ENCODE measurements at regions not wholly inside any gene's neighbourhood (a gene's known extent, or its start where the extent isn't known, plus 50 kb on each side); places are given as distances from the start of the nearest gene placed in this dataset.

DNA sequence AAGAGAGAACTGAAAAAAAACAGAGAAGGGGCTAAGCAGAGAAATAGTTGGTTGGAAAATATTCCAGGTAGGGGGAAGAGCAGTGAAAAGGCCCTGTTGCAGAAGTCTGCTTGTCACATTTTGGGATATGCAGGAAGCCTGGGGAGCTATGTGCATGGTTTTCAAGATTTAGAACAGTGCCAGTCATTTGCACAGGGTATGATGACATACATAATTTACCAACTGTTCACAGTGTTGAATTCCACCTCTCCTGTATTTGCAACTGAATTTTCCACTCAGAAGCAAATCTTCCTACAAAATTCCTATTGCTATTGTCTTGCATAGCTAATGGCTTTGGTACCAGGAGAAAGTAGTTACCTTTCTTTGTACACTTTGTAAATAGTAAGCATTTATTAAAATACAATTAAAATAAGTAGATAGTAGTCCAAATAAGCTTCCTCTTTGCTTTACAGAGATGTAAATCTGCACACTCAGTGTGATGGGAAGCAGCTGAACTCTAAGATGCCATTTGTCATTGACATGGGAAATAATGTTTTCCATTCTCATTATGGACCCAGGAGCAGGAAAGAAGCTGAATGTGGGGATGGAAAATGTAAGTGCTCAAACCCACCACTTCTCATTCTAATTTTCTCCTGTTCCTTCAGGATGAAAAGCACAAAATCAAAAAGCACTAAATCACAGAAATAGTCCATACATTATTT lies 177.4 kb downstream of the BTG1 start:
- H3K27me3 Mint-ChIP-seq: no peaks in the 10 kb centered on the region
- peaks cover 9% of the 10 kb centered on the region for H3K9me3 Mint-ChIP-seq
- H3K27ac Mint-ChIP-seq: no peak overlapping the region
- peaks cover 17% of the 10 kb centered on the region for H3K4me1 Mint-ChIP-seq (ENCODE audit: unreplicated experiment)
- no peak overlapping the region for H3K4me3 Mint-ChIP-seq
- TF ChIP-seq, protein P1, sequence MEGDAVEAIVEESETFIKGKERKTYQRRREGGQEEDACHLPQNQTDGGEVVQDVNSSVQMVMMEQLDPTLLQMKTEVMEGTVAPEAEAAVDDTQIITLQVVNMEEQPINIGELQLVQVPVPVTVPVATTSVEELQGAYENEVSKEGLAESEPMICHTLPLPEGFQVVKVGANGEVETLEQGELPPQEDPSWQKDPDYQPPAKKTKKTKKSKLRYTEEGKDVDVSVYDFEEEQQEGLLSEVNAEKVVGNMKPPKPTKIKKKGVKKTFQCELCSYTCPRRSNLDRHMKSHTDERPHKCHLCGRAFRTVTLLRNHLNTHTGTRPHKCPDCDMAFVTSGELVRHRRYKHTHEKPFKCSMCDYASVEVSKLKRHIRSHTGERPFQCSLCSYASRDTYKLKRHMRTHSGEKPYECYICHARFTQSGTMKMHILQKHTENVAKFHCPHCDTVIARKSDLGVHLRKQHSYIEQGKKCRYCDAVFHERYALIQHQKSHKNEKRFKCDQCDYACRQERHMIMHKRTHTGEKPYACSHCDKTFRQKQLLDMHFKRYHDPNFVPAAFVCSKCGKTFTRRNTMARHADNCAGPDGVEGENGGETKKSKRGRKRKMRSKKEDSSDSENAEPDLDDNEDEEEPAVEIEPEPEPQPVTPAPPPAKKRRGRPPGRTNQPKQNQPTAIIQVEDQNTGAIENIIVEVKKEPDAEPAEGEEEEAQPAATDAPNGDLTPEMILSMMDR (conservative IDR thresholded peaks at IDR 0.05): no peak
- no peaks in the 10 kb centered on the region for H3K36me3 Mint-ChIP-seq
- no peak for DNase-seq (ENCODE audit: extremely low spot score, unreplicated experiment)

DNA sequence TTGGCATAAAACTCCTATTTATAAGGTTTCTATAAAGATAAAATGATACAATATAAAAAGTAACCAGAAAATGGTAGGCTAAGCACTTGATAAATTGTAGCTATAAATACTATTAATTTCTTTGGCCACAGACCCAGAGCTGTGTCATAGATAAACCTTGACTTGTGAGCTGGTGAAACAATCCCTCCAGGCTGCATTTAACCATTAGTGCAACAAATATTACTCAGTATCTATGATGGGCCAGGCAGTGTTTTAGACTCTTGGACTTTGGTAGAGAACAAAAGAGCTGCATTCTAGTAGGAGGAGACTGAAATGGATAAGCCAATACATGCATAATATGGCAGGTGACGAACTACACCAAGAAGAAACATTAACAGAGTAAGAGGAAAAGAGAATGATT lies 178.1 kb downstream of the BTG1 start:
- no peak overlapping the region for H3K27ac Mint-ChIP-seq
- no peaks in the 10 kb centered on the region for H3K36me3 Mint-ChIP-seq
- peaks cover 17% of the 10 kb centered on the region for H3K4me1 Mint-ChIP-seq (ENCODE audit: unreplicated experiment)
- no peak for DNase-seq (ENCODE audit: extremely low spot score, unreplicated experiment)
- no peaks in the 10 kb centered on the region for H3K27me3 Mint-ChIP-seq
- H3K4me3 Mint-ChIP-seq: no peak overlapping the region
- TF ChIP-seq, protein P1 (conservative IDR thresholded peaks at IDR 0.05): no peak
- H3K9me3 Mint-ChIP-seq: peaks cover 9% of the 10 kb centered on the region

DNA sequence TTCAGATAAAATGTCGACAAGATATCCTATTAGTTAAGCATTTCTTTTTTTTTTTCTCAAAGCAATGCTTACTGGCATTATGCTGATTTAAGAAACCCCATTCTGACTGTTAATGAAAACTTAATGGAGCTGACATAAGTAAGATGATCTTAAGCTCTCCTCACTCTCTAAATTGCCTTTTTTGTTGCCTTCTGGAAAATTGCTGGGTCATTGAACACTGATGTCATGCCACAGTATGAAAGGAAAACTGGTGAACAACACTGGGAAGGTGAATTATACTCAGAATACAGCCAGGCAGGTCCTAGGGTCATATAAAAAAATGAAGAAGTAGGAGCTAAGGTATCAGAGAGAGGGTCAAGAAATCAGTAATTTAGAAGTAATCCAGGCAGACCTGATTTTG lies 179.9 kb downstream of the BTG1 start:
- Mint-ChIP-seq H3K36me3 (no peaks in the 10 kb centered on the region), H3K27me3 (no peaks in the 10 kb centered on the region), H3K4me3 (no peak overlapping the region), H3K9me3 (peaks cover 9% of the 10 kb centered on the region), H3K4me1 (ENCODE audit: unreplicated experiment) (peaks cover 17% of the 10 kb centered on the region), H3K27ac (no peak overlapping the region)
- DNase-seq (ENCODE audit: extremely low spot score, unreplicated experiment): no peak
- TF ChIP-seq, protein P1 (conservative IDR thresholded peaks at IDR 0.05): no peak

DNA sequence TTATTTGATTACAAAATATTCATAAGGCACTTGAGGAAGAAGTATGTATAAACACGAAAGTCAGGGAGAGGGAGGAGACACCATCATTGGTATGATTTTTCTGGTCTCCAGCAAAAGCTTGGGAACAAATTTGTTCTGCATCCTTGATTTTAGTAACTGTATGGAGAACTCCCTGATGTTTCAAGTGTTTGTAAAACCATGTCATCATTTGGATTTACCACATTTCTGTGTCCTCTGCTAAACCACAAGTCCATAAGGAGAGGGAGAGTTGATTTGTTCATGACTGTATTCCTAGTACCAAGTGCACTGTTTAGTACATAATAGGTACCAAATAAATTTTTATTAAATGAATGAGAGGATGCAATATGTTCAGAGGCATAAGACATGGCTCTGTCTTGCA lies 181.1 kb downstream of the BTG1 start:
- H3K27me3 Mint-ChIP-seq: no peaks in the 10 kb centered on the region
- no peaks in the 10 kb centered on the region for H3K36me3 Mint-ChIP-seq
- peaks cover 17% of the 10 kb centered on the region for H3K4me1 Mint-ChIP-seq (ENCODE audit: unreplicated experiment)
- H3K27ac Mint-ChIP-seq: no peak overlapping the region
- DNase-seq (ENCODE audit: extremely low spot score, unreplicated experiment): no peak
- no peak overlapping the region for H3K4me3 Mint-ChIP-seq
- peaks cover 4% of the 10 kb centered on the region for H3K9me3 Mint-ChIP-seq
- TF ChIP-seq, protein P1 (conservative IDR thresholded peaks at IDR 0.05): no peak

DNA sequence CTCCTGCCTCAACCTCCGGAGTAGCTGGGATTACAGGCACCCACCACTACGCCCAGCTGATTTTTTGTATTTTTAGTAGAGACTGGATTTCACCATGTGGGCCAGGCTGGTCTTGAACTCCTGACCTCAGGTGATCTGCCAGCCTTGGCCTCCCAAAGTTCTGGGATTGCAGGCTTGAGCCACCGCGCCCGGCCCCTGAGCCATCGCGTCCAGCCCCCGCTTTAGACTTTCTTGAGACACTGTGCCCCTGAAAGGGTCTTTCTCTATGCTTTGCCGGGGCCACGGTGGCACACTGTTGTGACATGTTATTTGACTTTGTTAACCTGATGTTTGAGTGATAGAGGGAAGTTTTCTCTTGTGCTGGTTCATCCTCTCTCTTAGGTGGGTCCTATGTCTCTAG lies 186.4 kb downstream of the BTG1 start:
- TF ChIP-seq, protein P1 (conservative IDR thresholded peaks at IDR 0.05): no peak
- no peak for DNase-seq (ENCODE audit: extremely low spot score, unreplicated experiment)
- H3K36me3 Mint-ChIP-seq: peaks cover 3% of the 10 kb centered on the region
- H3K9me3 Mint-ChIP-seq: peaks cover 5% of the 10 kb centered on the region
- H3K4me3 Mint-ChIP-seq: no peak overlapping the region
- H3K27me3 Mint-ChIP-seq: no peaks in the 10 kb centered on the region
- peaks cover 4% of the 10 kb centered on the region for H3K4me1 Mint-ChIP-seq (ENCODE audit: unreplicated experiment)
- H3K27ac Mint-ChIP-seq: no peak overlapping the region
